Endodermal cell (in vitro differentiated cells): ENCODE measurements at regions not wholly inside any gene's neighbourhood (a gene's known extent, or its start where the extent isn't known, plus 50 kb on each side); places are given as distances from the start of the nearest gene placed in this dataset.

Experiments
- DNase-seq: peaks from one replicate; pipeline ENCODE4 v3.0.0-alpha.2; 2017
- H3K27ac ChIP-seq: 2 replicates; pipeline ENCODE4 v1.5.1; 2013; ENCODE audit warnings: mild to moderate bottlenecking, low read depth, low read length, moderate library complexity
- H3K27me3 ChIP-seq: 2 replicates; pipeline ENCODE4 v1.6.1; 2013; ENCODE audit warnings: mild to moderate bottlenecking, low read length, moderate library complexity; ENCODE audit not compliant: insufficient read depth, control insufficient read depth, poor library complexity, severe bottlenecking
- H3K36me3 ChIP-seq: 2 replicates; pipeline ENCODE4 v1.7.0; 2013; ENCODE audit warnings: mild to moderate bottlenecking, low read length, moderate library complexity; ENCODE audit not compliant: control insufficient read depth, insufficient read depth
- H3K4me1 ChIP-seq: one replicate; pipeline ENCODE4 v1.7.0; 2013; ENCODE audit warnings: low read length; ENCODE audit not compliant: control insufficient read depth, insufficient read depth
- H3K4me3 ChIP-seq: 2 replicates; pipeline ENCODE4 v1.5.1; 2013; ENCODE audit warnings: mild to moderate bottlenecking, low read length, moderate library complexity
- H3K9ac ChIP-seq: 2 replicates; pipeline ENCODE4 v1.6.1; 2013; ENCODE audit warnings: mild to moderate bottlenecking, low read length, moderate library complexity; ENCODE audit not compliant: poor library complexity, severe bottlenecking; ENCODE audit errors: extremely low read depth
- H3K9me3 ChIP-seq: 2 replicates; pipeline ENCODE4 v1.6.1; 2013; ENCODE audit warnings: mild to moderate bottlenecking, low read length, moderate library complexity; ENCODE audit not compliant: control insufficient read depth
- H3K27ac Mint-ChIP-seq: 2 replicates; pipeline ENCODE4 v1.8.0; 2020; ENCODE audit warnings: mixed read lengths
- H3K27me3 Mint-ChIP-seq: 2 replicates; pipeline ENCODE4 v1.8.0; 2021; ENCODE audit warnings: mild to moderate bottlenecking, mixed read lengths; ENCODE audit not compliant: insufficient read depth
- H3K36me3 Mint-ChIP-seq: 2 replicates; pipeline ENCODE4 v1.8.0; 2020; ENCODE audit warnings: low read depth, mixed read lengths
- H3K4me1 Mint-ChIP-seq: 2 replicates; pipeline ENCODE4 v1.8.0; 2020; ENCODE audit warnings: mixed read lengths
- H3K4me3 Mint-ChIP-seq: 2 replicates; pipeline ENCODE4 v1.8.0; 2020; ENCODE audit warnings: mild to moderate bottlenecking, moderate library complexity, mixed read lengths
- H3K9me3 Mint-ChIP-seq: 2 replicates; pipeline ENCODE4 v1.8.0; 2020; ENCODE audit warnings: mild to moderate bottlenecking, mixed read lengths
- WGBS, 2 experiments: methylation state at CpG; one replicate each; pipeline versions ENCODE4 v1.1.5 to v1.1.7; 2013; ENCODE audit warnings: missing lambda C conversion rate in 2 of 2, mixed read lengths in 1 of 2; ENCODE audit not compliant: insufficient coverage in 1 of 2, insufficient read length in 1 of 2; 5-methylcytosine and 5-hydroxymethylcytosine counted together
- TF ChIP-seq, protein P1 (sequence below): fragments of 200-600 bp; sonication (generic); conservative IDR thresholded peaks from 2 replicates; pipeline ENCODE4 v1.5.0; 2021; ENCODE audit warnings: antibody characterized with exemption, mild to moderate bottlenecking

DNA sequence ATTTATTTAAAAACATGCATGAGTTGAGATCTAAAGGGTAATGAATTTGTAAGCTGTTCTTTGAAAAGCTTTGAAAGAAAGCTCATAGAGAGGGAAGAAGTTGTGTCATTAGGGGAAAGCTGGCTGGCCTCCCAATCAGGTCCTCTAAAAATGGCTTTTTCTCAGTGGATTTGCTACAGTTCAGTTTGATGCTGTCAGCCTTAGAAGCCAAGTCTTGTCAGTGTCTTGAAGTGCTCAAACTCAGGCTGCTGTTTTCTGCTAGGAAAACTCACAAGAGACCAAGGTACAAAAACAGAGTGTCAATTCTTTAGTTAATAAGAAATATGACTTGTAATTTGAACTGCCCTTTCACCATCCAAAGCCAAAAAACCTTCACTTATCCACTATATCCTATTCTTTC, 243.8 kb downstream of the OTOL1 start:
- Histone ChIP-seq H3K4me1 (no peaks in the 10 kb centered on the region), H3K36me3 (no peaks in the 10 kb centered on the region), H3K9me3 (no peaks in the 10 kb centered on the region), H3K9ac (no peak overlapping the region), H3K27ac (no peak overlapping the region), H3K27me3 (no peaks in the 10 kb centered on the region), H3K4me3 (no peak overlapping the region)
- no peak for DNase-seq
- Mint-ChIP-seq H3K27me3 (no peaks in the 10 kb centered on the region), H3K4me1 (no peaks in the 10 kb centered on the region), H3K9me3 (peaks cover 19% of the 10 kb centered on the region), H3K4me3 (no peak overlapping the region), H3K27ac (no peak overlapping the region), H3K36me3 (peaks cover 2% of the 10 kb centered on the region)
- TF ChIP-seq, protein P1, sequence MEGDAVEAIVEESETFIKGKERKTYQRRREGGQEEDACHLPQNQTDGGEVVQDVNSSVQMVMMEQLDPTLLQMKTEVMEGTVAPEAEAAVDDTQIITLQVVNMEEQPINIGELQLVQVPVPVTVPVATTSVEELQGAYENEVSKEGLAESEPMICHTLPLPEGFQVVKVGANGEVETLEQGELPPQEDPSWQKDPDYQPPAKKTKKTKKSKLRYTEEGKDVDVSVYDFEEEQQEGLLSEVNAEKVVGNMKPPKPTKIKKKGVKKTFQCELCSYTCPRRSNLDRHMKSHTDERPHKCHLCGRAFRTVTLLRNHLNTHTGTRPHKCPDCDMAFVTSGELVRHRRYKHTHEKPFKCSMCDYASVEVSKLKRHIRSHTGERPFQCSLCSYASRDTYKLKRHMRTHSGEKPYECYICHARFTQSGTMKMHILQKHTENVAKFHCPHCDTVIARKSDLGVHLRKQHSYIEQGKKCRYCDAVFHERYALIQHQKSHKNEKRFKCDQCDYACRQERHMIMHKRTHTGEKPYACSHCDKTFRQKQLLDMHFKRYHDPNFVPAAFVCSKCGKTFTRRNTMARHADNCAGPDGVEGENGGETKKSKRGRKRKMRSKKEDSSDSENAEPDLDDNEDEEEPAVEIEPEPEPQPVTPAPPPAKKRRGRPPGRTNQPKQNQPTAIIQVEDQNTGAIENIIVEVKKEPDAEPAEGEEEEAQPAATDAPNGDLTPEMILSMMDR = no peak

DNA sequence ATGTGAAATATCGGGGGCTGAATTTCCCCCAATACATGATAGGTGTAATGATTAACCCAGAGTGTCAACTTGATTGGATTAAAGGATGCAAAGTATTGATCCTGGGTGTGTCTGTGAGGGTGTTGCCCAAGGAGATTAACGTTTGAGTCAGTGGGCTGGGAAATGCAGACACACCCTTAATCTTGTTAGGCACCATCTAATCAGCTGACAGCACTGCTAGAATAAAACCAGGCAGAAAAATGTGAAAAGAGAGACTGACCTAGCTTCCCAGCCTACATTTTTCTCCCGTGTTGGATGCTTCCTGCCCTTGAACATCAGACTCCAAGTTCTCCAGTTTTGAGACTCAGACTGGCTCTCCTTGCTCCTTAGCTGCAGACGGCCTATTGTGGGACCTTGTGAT, 247.8 kb downstream of the OTOL1 start:
- Histone ChIP-seq H3K9ac (no peak overlapping the region), H3K4me1 (no peaks in the 10 kb centered on the region), H3K27ac (no peak overlapping the region), H3K4me3 (peak overlapping the region; percentile 35), H3K9me3 (no peaks in the 10 kb centered on the region), H3K27me3 (no peaks in the 10 kb centered on the region), H3K36me3 (no peaks in the 10 kb centered on the region)
- no peaks in the 10 kb centered on the region for H3K27me3 Mint-ChIP-seq
- peaks cover 19% of the 10 kb centered on the region for H3K9me3 Mint-ChIP-seq
- 74 to 91% methylated on average over 3 of the region's 4 CpGs for WGBS, 2 experiments
- H3K4me1 Mint-ChIP-seq = no peaks in the 10 kb centered on the region
- no peak overlapping the region for H3K27ac Mint-ChIP-seq
- no peak overlapping the region for H3K4me3 Mint-ChIP-seq
- TF ChIP-seq, protein P1 = no peak
- H3K36me3 Mint-ChIP-seq = peaks cover 2% of the 10 kb centered on the region
- DNase-seq = no peak

DNA sequence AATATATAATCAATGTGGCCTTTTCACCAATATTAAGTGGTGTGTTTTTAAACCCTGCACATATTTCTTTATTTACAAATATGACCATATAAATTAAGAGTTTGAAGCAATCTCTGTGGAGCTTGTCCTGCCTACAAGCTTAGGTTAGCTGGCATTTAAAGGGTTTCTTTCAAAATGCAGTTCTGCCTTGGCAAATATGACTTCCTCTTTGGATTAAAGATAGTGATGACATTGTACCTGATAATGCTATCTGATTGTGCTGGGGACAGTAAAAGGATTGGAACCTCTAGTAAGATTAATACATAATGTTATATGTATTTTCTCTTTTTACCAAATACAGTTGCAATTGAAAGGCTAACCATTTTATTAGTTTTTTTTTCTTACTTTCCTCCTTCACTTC, 249.1 kb downstream of the OTOL1 start:
- TF ChIP-seq, protein P1 = no peak
- H3K27me3 Mint-ChIP-seq = no peaks in the 10 kb centered on the region
- H3K4me3 ChIP-seq = no peak overlapping the region
- H3K4me3 Mint-ChIP-seq = no peak overlapping the region
- H3K36me3 ChIP-seq = no peaks in the 10 kb centered on the region
- no peak overlapping the region for H3K9ac ChIP-seq
- DNase-seq = no peak
- no peak overlapping the region for H3K27ac Mint-ChIP-seq
- H3K27ac ChIP-seq = no peak overlapping the region
- peaks cover 19% of the 10 kb centered on the region for H3K9me3 Mint-ChIP-seq
- H3K27me3 ChIP-seq = no peaks in the 10 kb centered on the region
- H3K4me1 ChIP-seq = no peaks in the 10 kb centered on the region
- no peaks in the 10 kb centered on the region for H3K4me1 Mint-ChIP-seq
- peaks cover 2% of the 10 kb centered on the region for H3K36me3 Mint-ChIP-seq
- no peaks in the 10 kb centered on the region for H3K9me3 ChIP-seq
